Stimulated activated memory B cell treated with anti-CD40 and anti-IgM and Interleukin-4, amounts not matched to agents 10 μg/mL and 1 μg/mL and 100 μg/mL, for 72 hours (primary cell): ENCODE measurements at regions not wholly inside any gene's neighbourhood (a gene's known extent, or its start where the extent isn't known, plus 50 kb on each side); places are given as distances from the start of the nearest gene placed in this dataset.

Source experiments
- ATAC-seq: fragments of 150-1000 bp; cut with Tn5 transposase; 2 replicates; pipeline ENCODE4 v1.10.0; 2021
- H3K27ac Mint-ChIP-seq: one replicate; pipeline ENCODE4 v1.8.0; 2022; ENCODE audit warnings: mild to moderate bottlenecking, mixed read lengths
- H3K27me3 Mint-ChIP-seq: one replicate; pipeline ENCODE4 v1.8.0; 2022; ENCODE audit warnings: mixed read lengths
- H3K36me3 Mint-ChIP-seq: one replicate; pipeline ENCODE4 v1.8.0; 2022; ENCODE audit warnings: mixed read lengths
- H3K4me1 Mint-ChIP-seq: one replicate; pipeline ENCODE4 v1.8.0; 2022; ENCODE audit warnings: mixed read lengths
- H3K4me3 Mint-ChIP-seq: one replicate; pipeline ENCODE4 v1.8.0; 2022; ENCODE audit warnings: mild to moderate bottlenecking, moderate library complexity, mixed read lengths
- H3K9me3 Mint-ChIP-seq: one replicate; pipeline ENCODE4 v1.8.0; 2022; ENCODE audit warnings: mixed read lengths

- Mint-ChIP-seq H3K4me1 (no peaks in the 10 kb centered on the region), H3K4me3 (no peak overlapping the region), H3K27ac (no peak overlapping the region), H3K9me3 (peaks cover 2% of the 10 kb centered on the region), H3K36me3 (no peaks in the 10 kb centered on the region), H3K27me3 (no peaks in the 10 kb centered on the region)
- no peak for ATAC-seq
Observed at GRCh38 chr5:107195890-107196395, 474.8 kb downstream of the EFNA5 start.

- H3K36me3 Mint-ChIP-seq, result no peaks in the 10 kb centered on the region
- H3K9me3 Mint-ChIP-seq, result peaks cover 10% of the 10 kb centered on the region
- ATAC-seq, result no peak
- no peaks in the 10 kb centered on the region for H3K27me3 Mint-ChIP-seq
- no peak overlapping the region for H3K27ac Mint-ChIP-seq
- H3K4me1 Mint-ChIP-seq, result no peaks in the 10 kb centered on the region
- H3K4me3 Mint-ChIP-seq, result no peak overlapping the region
Observed at GRCh38 chr5:107184871-107185270, 485.9 kb downstream of the EFNA5 start.

- H3K4me3 Mint-ChIP-seq, result no peak overlapping the region
- peaks cover 10% of the 10 kb centered on the region for H3K9me3 Mint-ChIP-seq
- H3K27me3 Mint-ChIP-seq, result no peaks in the 10 kb centered on the region
- H3K27ac Mint-ChIP-seq, result no peak overlapping the region
- no peak for ATAC-seq
- no peaks in the 10 kb centered on the region for H3K36me3 Mint-ChIP-seq
- H3K4me1 Mint-ChIP-seq, result no peaks in the 10 kb centered on the region
Observed at GRCh38 chr5:107184066-107184465, 486.7 kb downstream of the EFNA5 start.

GRCh38 chr5:107170620-107171019 lies 500.1 kb downstream of the EFNA5 start:
- ATAC-seq, result no peak
- no peak overlapping the region for H3K27ac Mint-ChIP-seq
- no peaks in the 10 kb centered on the region for H3K27me3 Mint-ChIP-seq
- peaks cover 15% of the 10 kb centered on the region for H3K9me3 Mint-ChIP-seq
- H3K4me3 Mint-ChIP-seq, result no peak overlapping the region
- H3K4me1 Mint-ChIP-seq, result no peaks in the 10 kb centered on the region
- H3K36me3 Mint-ChIP-seq, result no peaks in the 10 kb centered on the region

- Mint-ChIP-seq H3K4me1 (no peaks in the 10 kb centered on the region), H3K36me3 (no peaks in the 10 kb centered on the region), H3K27me3 (no peaks in the 10 kb centered on the region), H3K27ac (no peak overlapping the region), H3K9me3 (peaks cover 15% of the 10 kb centered on the region), H3K4me3 (no peak overlapping the region)
- no peak for ATAC-seq
Observed at GRCh38 chr5:107169867-107170266, 500.9 kb downstream of the EFNA5 start.

- Mint-ChIP-seq H3K9me3 (peaks cover 12% of the 10 kb centered on the region), H3K36me3 (no peaks in the 10 kb centered on the region), H3K27ac (no peak overlapping the region), H3K4me1 (no peaks in the 10 kb centered on the region), H3K27me3 (no peaks in the 10 kb centered on the region), H3K4me3 (no peak overlapping the region)
- ATAC-seq, result no peak
Observed at GRCh38 chr5:107168848-107169752, 501.6 kb downstream of the EFNA5 start.

GRCh38 chr5:107168086-107168485 lies 502.7 kb downstream of the EFNA5 start:
- Mint-ChIP-seq H3K4me1 (no peaks in the 10 kb centered on the region), H3K4me3 (no peak overlapping the region), H3K27me3 (no peaks in the 10 kb centered on the region), H3K9me3 (peaks cover 12% of the 10 kb centered on the region), H3K36me3 (no peaks in the 10 kb centered on the region), H3K27ac (no peak overlapping the region)
- no peak for ATAC-seq

GRCh38 chr5:107165296-107165695 lies 505.4 kb downstream of the EFNA5 start:
- ATAC-seq, result no peak
- Mint-ChIP-seq H3K9me3 (peaks cover 11% of the 10 kb centered on the region), H3K36me3 (no peaks in the 10 kb centered on the region), H3K4me1 (no peaks in the 10 kb centered on the region), H3K27me3 (no peaks in the 10 kb centered on the region), H3K27ac (no peak overlapping the region), H3K4me3 (no peak overlapping the region)

GRCh38 chr5:107157809-107158208 lies 512.9 kb downstream of the EFNA5 start:
- no peak for ATAC-seq
- H3K4me3 Mint-ChIP-seq, result no peak overlapping the region
- H3K36me3 Mint-ChIP-seq, result no peaks in the 10 kb centered on the region
- no peak overlapping the region for H3K27ac Mint-ChIP-seq
- H3K9me3 Mint-ChIP-seq, result peaks cover 6% of the 10 kb centered on the region
- no peaks in the 10 kb centered on the region for H3K27me3 Mint-ChIP-seq
- no peaks in the 10 kb centered on the region for H3K4me1 Mint-ChIP-seq

GRCh38 chr5:107155707-107156106 lies 515.0 kb downstream of the EFNA5 start:
- Mint-ChIP-seq H3K27ac (no peak overlapping the region), H3K36me3 (no peaks in the 10 kb centered on the region), H3K27me3 (no peaks in the 10 kb centered on the region), H3K4me3 (no peak overlapping the region), H3K9me3 (peaks cover 4% of the 10 kb centered on the region), H3K4me1 (no peaks in the 10 kb centered on the region)
- ATAC-seq, result no peak

- no peak overlapping the region for H3K27ac Mint-ChIP-seq
- peaks cover 2% of the 10 kb centered on the region for H3K9me3 Mint-ChIP-seq
- ATAC-seq, result no peak
- no peak overlapping the region for H3K4me3 Mint-ChIP-seq
- H3K27me3 Mint-ChIP-seq, result no peaks in the 10 kb centered on the region
- H3K4me1 Mint-ChIP-seq, result no peaks in the 10 kb centered on the region
- no peaks in the 10 kb centered on the region for H3K36me3 Mint-ChIP-seq
Observed at GRCh38 chr5:107154593-107154992, 516.1 kb downstream of the EFNA5 start.

- Mint-ChIP-seq H3K27me3 (no peaks in the 10 kb centered on the region), H3K4me1 (no peaks in the 10 kb centered on the region), H3K4me3 (no peak overlapping the region), H3K9me3 (peaks cover 3% of the 10 kb centered on the region), H3K27ac (no peak overlapping the region), H3K36me3 (no peaks in the 10 kb centered on the region)
- ATAC-seq, result no peak
Observed at GRCh38 chr5:107153283-107153682, 517.5 kb downstream of the EFNA5 start.

GRCh38 chr5:107149243-107150005 lies 521.3 kb downstream of the EFNA5 start:
- Mint-ChIP-seq H3K9me3 (peaks cover 3% of the 10 kb centered on the region), H3K27me3 (no peaks in the 10 kb centered on the region), H3K27ac (no peak overlapping the region), H3K4me1 (no peaks in the 10 kb centered on the region), H3K36me3 (no peaks in the 10 kb centered on the region), H3K4me3 (no peak overlapping the region)
- ATAC-seq, result no peak

GRCh38 chr5:107147589-107147988 lies 523.1 kb downstream of the EFNA5 start:
- Mint-ChIP-seq H3K27ac (no peak overlapping the region), H3K4me1 (no peaks in the 10 kb centered on the region), H3K4me3 (no peak overlapping the region), H3K9me3 (peaks cover 3% of the 10 kb centered on the region), H3K36me3 (no peaks in the 10 kb centered on the region), H3K27me3 (no peaks in the 10 kb centered on the region)
- ATAC-seq, result no peak

- Mint-ChIP-seq H3K4me3 (no peak overlapping the region), H3K4me1 (no peaks in the 10 kb centered on the region), H3K27me3 (no peaks in the 10 kb centered on the region), H3K9me3 (peaks cover 3% of the 10 kb centered on the region), H3K36me3 (no peaks in the 10 kb centered on the region), H3K27ac (no peak overlapping the region)
- ATAC-seq, result no peak
Observed at GRCh38 chr5:107146901-107147300, 523.8 kb downstream of the EFNA5 start.

GRCh38 chr5:107135391-107135790 lies 535.3 kb downstream of the EFNA5 start:
- Mint-ChIP-seq H3K27me3 (no peaks in the 10 kb centered on the region), H3K36me3 (no peaks in the 10 kb centered on the region), H3K27ac (no peak overlapping the region), H3K4me1 (no peaks in the 10 kb centered on the region), H3K9me3 (peaks cover 14% of the 10 kb centered on the region), H3K4me3 (no peak overlapping the region)
- no peak for ATAC-seq
